HG02938 (cell line): ENCODE measurements at regions not wholly inside any gene's neighbourhood (a gene's known extent, or its start where the extent isn't known, plus 50 kb on each side); places are given as distances from the start of the nearest gene placed in this dataset.

Experiments
- ATAC-seq: cut with Tn5 transposase; IDR thresholded peaks from one replicate; pipeline ENCODE4 v1.9.1; 2021; ENCODE audit warnings: mild to moderate bottlenecking, moderate library complexity; ENCODE audit not compliant: unreplicated experiment

GRCh38 chr6:169883316-169883715 is 131.9 kb downstream of the ERMARD start:
- ATAC-seq: no peak

DNA sequence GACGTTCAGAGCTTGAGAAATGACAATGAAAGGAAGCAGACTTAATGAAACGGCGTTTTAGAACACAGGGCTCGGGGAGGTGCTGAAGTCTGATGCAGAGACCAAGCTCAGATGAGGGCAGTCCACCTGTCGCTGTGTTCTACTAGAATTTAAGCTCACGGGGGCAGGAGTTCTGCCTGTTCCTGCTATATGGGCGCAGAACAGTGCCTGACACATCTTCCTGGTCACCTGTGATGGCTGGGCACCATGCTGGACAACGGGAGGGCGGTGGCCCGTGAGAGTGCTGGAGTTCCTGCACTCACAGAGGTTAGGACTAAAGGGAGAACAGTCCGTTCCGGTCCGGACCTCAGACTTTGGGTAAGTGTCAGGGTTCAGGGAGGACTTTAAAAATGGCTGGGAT is 130.6 kb downstream of the ERMARD start:
- ATAC-seq: no peak

- no peak for ATAC-seq
Observed at GRCh38 chr6:169881398-169881797, 130.0 kb downstream of the ERMARD start.

DNA sequence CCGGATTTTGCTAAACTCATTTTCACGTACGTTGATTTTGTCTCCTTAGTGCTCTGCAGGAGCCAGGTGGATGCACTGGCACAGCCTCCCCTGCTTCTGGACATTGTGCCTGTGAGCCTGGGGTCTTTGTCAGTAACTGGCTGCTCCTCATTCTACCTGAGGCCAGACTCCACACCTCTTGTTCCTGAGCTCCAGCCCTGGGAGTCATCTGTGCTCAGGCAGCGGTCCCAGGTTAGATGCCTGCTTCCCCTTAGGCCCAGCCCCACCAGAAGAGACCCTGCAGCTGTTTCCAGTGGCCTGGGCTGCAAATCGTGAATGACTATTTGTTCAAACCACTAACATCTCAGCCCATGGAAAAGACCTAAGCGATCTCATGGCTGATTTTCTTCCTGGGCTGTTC is 129.1 kb downstream of the ERMARD start:
- ATAC-seq: no peak

DNA sequence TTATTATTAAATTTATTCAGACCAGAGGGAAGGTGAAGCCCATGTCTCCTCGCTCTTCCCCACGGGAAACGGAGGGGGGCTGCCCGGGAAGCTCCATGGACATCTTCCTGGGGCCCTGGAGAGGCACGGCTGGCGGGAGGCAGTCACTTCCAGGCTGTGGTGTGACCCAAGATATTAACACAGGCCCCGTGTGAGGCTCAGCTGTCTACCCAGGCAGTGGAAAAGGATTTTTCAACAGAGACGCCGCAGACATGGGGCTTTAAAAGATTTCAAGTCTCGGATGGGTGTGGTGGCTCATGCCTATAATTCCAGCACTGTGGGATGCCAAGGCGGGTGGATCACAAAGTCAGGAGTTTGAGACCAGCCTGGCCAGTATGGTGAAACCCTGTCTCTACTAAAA is 117.9 kb downstream of the ERMARD start:
- ATAC-seq: no peak

GRCh38 chr6:169868458-169868857 is 117.0 kb downstream of the ERMARD start:
- ATAC-seq: no peak

DNA sequence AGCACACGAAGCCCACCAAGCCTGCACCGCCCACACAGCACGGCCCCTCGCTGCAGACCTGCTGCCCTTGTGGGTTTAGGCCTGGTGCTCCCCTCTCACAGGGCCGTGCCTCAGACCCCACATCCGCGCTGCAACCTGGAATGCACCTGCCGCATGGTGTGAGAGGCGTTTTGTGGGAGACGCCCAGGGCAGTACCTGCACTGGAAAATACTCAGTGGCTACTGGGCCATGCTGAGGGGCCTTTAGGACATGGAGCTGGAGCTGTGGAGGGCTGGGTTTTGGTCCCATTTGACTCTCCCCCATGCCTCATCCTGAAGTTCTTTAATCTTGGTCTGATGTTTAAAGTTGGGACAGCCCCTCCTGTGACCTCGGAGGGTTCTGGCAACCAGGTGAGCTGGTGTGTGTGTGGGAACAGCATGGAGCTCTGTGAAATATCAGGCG is 116.3 kb downstream of the ERMARD start:
- ATAC-seq: no peak

GRCh38 chr6:169866668-169867521 is 115.5 kb downstream of the ERMARD start:
- ATAC-seq: no peak

DNA sequence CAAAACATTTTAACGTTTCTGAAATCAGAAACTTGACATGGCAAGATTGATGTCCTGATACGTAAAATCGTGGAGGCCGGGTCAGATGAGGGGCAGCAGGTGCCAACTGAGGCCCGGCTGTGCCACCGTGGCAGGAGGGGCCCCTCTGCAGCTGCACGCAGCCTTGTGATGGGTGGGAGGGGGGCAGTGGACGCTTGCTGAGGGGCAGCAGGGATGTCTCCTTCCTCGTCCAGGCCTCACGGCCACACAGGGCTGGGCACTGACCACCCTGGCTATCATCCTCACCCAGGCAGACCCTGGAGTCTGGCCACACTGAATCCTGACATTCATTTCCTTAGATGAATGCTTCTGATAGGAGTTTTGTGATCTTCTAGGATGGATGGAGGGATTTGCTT is 114.7 kb downstream of the ERMARD start:
- no peak for ATAC-seq

DNA sequence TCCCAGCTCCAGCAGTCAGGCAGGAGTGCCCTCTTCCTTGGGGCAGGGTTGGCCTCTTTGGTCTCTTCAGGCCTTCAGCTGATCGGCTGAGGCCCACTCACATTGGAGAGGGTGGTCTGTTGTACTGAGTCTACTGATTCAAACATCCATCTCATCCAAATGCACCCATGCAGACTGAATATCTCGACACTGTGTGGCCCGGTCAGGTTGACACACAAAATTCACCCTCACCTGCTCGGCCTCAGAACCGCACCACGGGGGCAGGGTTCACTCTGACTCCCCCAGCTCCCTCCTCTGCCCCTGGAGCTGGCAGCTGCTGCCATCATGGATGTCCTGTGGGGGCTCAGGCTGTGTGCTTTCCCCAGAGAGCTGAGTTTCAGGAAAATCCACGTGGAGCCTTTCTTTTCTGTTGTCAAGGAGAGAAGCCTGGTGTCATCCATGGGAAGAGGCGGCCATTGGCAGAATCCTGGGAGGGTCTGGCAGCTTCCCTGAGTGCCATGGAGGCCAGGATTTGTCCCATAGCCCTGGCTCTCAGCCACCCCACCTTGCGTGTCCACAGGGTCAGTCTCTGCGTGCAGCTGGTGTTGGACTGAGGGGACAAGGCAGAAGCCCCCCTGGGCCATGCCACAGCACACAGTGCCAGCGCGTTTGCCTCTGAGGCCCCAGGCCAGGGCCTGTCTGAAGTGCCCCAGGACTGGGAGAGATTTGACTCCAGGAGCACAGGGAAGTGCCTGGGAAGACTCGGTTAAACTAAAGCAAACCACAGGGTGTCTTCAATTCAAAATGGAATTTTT is 114.1 kb downstream of the ERMARD start:
- ATAC-seq: no peak

DNA sequence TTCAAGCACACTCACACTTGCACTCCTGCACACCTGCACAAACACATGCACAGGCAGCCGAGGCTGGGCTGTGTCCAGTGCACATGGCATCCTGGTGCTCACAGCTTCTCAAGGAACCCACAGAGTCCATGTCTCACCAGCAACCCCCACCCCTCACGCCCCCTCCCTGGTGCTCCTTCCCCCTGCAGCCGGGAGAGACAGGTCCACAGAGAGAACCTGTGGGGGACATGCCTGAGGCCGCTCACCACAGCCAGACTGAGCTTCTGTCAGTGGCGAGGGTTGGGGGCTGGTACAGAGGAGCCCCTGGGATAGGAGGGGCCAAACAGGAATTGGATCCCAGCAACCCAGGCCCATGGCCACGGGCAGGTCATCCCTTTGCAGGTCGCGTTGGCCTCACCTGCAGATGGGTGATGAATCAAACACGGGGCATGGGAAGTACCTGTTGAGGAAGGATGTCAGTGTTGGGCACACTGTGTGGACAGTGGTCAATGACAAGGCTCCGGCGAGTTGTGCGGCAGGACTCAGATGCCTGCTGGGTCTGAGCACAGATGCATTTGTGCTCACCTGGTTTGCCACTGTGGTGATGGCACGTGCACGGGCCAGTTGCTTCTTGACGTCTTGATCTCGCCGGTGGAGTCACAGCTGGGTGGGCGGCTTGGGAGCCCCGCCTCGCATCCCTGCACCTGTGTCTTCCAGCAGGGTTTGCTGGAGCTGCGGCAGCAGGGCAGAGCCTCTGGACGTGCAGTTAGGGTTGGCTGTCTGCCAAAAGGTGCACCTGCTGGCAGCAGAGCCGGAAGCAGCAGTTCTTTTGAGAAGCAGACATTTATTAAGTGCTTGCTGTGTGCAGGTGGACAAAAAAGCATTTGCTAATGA is 113.0 kb downstream of the ERMARD start:
- ATAC-seq: no peak

GRCh38 chr6:169863710-169864109 is 112.3 kb downstream of the ERMARD start:
- no peak for ATAC-seq

DNA sequence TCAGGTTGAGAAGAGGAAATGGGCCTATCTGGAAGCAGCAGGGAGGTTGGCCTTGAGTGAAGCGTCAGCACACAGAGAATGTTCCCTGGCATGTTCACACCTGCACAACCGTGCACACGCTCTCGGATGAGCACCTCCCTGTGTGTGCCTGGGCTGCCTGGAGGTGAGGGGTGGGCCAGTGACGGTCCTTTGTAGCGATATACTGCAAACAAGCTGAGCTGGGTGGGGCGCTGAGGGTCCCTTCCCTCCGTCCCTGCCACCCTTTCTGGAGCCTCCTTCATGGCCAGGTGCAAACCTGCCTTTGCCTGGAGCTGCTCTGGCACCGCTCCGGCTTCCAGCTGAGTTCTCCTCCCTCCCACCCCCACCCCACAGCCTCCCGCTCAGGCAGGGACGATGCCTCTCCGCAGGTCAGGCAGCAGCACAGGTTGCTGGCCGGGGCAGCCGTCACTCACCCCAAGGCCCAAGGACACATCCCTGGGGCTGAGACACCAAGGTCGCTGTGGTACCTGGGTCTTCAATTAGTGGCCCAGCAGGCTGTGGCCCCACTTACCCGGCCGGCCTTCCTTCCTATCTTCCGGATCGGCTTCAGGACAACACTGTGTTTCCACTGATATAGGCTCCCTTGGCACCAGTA is 111.6 kb downstream of the ERMARD start:
- ATAC-seq: no peak

GRCh38 chr6:169862043-169862891 is 110.8 kb downstream of the ERMARD start:
- no peak for ATAC-seq

DNA sequence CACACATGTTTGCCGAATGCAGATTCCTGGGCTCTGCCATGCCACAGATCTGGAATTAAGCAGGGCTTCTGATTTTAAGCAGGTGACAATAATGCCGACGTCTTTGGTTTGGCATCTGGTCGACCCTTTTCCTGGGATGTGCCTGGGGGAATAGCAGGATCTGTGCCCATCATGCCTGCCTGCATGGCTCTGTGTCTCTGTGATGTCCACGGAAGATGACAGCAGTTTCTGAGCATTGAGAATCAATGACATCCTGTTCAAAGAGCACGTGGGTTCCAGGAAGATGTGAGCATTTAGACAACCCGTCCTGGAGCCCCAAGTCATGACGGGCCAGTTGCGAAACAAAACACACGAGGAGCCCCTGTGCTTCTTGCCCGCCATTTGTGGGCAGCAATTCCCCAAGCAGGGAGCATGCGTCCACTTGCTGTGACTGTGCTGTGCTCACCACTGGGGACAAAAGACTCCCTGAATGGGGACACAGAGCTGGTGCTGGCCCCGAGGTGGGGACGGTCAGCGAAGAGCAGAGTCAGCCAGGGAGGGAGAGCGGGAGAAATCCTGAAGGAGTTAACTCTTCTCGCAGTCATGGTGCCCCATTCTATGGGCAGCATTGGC is 110.1 kb downstream of the ERMARD start:
- ATAC-seq: no peak

DNA sequence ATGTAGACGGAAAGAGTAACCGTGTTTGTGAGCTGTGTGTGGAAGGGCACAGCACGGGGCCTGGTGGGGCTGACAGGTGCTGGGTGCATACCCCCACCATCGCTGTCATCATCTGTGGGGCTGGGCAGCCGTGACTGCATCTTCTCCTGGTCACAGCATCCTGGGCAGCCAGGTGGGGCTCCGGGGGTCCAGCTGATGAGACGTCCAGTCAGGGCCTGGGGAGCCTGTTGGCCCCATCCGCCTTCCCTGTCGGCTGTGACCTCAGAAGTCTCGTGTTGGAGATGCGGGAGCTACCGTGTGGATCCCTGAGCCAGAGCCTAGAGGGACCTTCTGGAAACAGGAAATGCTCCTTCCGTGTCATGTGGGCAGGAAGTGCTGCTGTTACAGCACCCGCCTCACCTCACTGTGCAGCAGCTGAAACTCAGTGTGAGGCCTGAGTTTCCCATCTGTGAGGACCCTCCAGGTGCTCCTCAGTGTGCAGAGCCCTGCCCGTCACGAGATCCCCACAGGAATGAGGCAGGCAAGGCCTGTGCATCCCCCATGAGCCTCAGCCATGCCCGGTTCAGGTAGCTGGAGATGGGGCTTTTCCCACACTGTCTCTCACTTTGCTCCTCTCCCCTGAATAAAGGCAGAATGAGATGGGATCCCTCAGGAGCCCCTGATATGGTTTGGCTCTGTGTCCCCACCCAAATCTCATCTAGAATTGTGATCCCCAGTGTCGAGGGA is 108.7 kb downstream of the ERMARD start:
- ATAC-seq: no peak

DNA sequence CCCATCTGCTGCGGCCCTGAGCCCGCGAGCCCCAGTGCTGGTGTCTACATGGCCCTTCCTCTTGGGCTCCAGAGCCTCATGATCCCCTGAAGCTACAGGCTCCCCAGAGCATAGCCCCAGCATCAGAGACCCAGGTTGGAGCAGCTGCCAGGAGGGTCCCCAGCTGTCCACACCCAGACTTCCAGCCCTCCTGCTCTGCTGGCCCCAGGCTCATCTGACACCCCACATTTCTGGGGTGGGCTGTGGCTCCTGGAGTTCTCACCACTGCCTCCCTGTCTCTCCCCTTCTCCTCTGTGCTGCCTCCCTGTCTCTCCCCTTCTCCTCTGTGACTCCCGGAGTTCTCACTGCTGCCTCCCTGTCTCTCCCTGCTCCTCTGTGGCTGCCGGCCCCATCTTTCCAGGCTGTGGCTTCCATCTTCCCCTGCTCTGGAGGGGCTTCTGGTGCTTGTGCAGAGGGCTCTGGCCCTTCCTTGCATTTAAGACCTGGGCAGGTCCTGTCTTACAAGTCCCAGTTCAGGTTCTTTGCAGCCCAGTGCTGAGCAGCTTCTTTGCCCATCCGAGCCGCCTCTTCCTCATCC is 108.1 kb downstream of the ERMARD start:
- ATAC-seq: no peak

DNA sequence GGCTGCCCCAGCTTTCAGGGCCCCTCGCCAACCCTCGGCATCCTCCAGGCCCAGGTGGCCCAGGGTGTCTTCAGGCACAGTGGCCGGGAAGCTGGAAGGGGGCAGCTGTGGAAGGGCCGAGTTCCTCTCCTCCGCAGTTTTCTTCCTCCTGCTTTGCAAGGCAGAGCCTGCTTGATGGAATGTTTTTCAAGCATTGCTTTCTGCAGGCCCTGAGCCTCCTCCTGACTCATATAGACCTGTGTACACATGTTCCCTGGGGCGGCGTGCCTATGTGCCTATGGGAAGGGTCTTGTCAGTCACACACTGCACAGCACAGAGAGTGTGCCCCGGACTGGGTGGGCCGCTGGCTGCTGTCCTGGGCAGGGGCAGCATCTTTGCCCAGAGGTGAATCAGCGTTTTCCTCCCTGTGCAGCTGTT is 107.5 kb downstream of the ERMARD start:
- no peak for ATAC-seq
